GM03348 (cell line): ENCODE measurements at regions not wholly inside any gene's neighbourhood (a gene's known extent, or its start where the extent isn't known, plus 50 kb on each side); places are given as distances from the start of the nearest gene placed in this dataset.
"Not testable (repeated sequence)": the region's sequence is repeated elsewhere in the genome, so short reads cannot be mapped to it uniquely, and the experiment has no call there.

Experiments used
- DNase-seq: peaks from one replicate; pipeline ENCODE4 v3.0.0; 2012; ENCODE audit warnings: low spot score

DNA sequence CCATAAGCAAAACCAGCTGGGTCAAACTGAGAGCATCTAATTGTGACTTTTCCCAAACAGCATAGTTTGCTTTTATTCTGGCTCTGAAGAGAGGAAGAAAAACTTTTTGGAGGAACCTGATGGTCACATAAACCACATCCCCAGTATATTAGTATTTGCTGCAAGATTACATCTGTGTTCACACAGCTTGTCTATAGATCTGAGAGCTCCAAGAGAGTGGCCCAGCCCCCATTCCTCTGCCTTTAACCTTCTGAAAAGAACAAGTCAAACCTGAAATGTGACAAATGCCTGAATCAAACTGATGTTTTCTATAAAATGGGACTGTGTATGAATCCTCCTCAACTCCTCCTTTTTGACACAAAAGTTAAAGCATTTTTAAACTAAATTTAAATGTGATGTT lies 435.2 kb downstream of the ZNF479 start:
- DNase-seq: not testable (repeated sequence)

DNA sequence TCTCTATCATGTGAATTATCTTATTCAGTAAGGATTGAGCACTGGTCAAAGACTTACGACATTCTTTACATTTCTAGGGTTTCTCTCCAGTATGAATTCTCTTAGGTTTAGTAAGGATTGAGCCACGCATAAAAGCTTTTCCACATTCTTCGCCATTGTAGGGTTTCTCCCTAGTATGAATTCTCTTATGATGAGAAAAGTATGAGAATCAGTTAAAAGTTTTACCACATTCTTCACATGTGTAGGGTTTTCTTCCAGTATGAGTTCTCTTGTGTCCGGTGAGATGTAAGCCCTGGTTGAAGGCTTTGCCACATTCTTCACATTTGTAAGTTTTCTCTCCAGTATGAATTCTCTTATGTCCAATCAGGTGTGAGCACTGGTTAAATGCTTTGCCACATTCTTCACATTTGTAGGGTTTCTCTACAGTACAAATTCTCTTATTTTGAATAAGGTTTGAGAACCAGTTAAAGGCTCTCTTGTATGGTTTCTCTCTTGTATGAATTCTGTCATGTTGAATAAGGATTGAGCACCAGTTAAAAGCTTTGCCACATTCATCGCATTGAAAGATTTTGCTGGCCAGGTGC lies 445.9 kb downstream of the ZNF479 start:
- no peak for DNase-seq

DNA sequence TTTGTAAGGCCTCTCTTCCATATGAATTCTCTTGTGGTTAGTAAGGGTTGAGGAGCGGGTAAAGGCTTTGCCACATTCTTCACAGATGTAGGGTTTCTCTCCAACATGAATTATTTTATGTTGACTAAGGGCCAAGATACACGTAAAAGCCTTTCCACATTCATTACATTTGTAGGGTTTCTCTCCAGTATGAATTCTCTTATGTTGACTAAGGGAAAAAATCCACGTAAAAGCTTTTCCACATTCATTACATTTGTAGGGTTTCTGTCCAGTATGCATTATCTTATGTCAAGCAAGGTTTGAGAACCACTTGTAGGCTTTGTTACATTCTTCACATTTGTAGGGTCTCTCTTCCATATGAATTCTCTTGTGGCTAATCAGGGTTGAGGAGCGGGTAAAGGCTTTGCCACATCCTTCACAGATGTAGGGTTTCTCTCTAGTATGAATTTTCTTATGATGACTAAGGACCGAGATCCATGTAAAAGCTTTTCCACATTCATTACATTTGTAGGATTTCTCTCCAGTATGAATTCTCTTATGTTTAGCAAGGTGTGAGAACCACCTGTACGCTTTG lies 493.0 kb downstream of the ZNF479 start:
- no peak for DNase-seq

DNA sequence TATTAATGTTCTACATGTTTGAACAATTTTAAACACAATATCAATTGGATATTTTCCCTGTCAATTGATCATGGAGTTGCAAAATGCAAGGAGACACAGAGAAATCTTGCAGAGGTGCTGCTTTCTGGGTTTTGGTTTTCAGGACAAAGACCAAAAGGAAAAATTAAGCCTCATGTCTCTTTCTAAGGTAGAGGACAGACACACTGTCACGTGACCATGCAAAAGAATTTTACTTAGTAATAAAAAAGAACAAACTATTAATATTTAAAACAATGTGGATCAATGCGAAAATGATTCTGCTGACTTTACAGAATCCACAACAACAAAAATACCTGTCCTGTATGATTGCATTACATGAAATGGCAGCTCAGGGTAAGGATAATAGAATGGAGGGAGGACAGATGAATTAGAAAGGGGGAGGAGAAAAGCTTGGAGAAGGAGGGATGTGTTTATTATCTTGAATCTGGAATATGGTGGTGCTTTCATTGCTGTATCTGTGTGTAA lies 493.7 kb upstream of the NUPR2 start:
- no peak for DNase-seq

DNA sequence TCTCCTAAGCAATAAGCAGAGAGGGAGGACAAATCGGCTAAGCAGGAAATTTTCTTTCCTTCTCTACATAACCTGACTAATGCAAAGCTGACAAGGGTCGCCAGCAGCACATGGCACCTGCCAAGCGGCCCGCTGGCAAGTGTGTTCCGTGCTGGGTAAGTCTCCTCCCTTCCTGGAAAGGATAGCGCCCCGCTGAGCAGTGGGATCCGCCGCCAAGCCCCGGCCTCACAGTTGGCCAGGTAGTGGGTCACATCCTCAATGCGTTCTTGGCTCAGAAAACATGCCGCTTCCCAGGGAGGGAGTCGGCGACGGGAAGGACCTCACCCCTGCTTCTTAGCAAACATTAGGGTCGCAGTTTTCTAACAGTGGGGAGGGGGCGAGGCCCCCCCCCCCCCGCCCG lies 488.9 kb upstream of the NUPR2 start:
- DNase-seq: peak; percentile 20

DNA sequence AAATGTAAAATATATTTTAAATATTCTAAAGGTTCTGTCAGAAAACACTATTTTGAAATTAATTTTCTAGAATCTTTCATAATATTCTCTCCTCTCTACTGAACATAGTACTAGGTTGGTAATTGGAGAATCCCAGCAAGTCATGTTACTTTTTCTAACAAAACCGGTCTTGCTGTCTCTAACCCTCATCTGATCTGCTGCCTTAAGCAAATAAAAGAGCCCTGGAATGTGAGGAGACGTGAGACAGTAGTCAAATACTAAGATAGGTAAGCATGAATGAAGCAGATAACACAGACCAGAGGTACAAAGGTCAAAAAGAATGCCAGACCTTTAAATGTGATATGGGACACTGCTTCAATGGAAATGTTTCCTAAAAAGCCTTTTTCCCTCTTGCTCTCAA lies 462.4 kb upstream of the NUPR2 start:
- DNase-seq: no peak

DNA sequence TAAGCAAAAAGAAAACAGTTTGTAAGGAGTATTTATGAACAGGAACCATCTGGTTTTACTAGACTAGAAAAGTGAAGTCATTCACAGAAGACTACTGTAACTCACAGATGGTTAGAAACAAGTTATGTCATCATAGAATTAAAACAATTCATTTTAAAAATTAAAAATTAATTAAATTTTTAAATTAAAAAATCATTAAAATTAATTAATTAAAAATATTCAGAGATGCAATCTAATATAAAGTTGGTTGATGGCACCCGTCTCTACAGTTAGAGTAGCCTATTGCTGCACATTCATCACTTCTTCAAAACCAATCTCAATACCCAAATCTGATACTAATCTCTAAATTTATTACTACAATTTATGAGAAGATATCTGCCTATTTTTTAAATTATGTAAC lies 454.8 kb upstream of the NUPR2 start:
- no peak for DNase-seq

DNA sequence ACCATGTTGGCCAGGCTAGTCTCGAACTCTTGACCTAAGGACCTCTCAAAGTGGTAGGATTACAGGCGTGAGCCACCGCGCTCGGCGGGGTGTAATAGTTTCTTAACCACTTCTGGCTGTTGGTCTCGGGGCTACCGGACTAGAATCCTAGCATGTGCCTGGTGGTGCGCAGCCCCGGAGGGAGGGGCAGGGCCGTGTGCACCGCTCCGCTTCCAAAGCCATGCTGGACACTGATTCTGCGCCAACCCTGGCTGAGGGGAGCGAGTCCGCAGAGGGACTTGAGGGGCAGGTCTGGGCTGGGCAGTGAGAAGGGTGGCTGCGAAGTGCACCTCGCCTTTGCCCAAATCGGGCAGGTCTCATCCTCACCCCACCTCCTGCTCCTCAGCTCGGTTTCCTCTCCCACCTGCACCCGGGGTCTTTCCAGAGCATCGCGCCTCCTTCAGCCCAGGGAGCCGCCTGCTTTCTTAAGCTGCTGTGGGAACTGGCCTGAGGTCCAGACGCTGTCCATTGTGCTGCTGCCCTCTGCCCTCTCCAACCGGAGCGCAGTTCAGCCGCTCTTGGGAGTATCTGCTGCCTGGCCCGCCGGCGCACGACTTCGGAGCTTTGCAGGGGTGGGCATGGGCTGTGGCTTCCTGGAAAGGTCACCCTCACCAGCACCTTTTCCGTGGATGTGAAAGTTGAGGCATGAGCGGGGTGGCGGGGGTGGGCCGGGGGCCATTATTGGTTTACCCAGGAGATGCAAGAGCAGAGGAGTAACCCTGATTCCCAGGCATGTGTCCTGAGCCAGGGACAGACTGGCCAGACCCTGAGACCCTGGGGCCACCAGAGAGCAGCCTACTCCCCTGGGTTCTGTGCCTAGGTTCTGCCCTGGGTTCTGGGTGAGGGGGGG lies 422.6 kb upstream of the NUPR2 start:
- DNase-seq: no peak

DNA sequence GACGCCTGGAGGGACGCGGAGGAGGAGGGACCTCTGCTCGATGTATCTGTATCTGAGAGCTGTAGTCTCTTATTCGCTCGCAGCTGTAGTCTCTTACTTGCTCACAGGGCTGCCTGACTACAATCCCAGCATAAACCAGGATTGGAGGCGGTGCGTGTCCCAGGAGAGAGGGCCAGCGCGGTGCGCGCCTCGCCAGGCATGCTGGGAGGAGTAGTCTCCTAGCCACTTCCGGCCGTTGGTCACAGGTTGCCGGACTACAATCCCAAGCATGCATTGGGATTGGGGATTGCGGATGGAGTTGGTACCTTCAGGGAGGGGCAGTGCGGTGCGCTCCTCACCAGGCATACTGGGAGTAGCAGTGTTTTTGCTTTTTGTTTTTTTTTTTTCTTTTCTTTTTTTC lies 421.7 kb upstream of the NUPR2 start:
- DNase-seq: no peak

DNA sequence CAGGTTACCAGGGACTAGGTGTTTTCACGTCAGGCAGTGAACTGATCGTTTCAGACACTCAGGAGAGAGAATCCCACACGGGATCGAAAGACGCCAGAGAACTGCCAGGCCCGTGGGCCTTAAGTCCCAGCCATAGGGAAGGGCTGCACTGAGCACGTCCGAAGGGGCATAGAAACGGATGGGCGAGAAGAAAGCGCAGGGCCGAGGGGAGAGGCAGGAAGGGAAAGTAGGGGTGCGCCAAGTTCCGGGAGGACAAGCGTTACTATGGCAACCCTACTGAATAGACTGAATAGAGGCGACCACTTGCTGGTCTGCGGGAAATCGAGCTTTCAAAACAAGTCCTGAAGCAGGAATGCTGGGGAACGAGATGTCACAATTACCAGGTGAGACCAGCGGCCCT lies 421.3 kb upstream of the NUPR2 start:
- no peak for DNase-seq

DNA sequence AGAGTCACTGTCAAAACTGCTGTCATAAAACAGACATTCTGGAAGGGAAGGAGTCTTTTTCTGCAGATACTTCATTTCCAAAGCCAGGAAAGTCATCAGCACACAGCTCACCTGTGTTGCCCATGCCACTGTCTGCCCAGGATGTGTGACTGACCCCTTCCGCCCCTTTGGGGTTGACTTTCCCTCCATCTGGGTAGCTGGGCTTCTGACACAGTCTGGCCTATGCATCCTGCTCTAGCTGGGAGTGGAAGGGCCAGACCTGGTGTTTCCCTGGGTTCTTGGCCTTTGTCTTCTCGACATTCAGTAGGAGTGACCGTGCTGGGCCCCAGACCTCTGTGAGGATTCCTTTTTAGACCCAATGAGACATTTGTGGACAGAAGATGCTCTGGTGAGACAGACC lies 378.9 kb upstream of the NUPR2 start:
- no peak for DNase-seq

DNA sequence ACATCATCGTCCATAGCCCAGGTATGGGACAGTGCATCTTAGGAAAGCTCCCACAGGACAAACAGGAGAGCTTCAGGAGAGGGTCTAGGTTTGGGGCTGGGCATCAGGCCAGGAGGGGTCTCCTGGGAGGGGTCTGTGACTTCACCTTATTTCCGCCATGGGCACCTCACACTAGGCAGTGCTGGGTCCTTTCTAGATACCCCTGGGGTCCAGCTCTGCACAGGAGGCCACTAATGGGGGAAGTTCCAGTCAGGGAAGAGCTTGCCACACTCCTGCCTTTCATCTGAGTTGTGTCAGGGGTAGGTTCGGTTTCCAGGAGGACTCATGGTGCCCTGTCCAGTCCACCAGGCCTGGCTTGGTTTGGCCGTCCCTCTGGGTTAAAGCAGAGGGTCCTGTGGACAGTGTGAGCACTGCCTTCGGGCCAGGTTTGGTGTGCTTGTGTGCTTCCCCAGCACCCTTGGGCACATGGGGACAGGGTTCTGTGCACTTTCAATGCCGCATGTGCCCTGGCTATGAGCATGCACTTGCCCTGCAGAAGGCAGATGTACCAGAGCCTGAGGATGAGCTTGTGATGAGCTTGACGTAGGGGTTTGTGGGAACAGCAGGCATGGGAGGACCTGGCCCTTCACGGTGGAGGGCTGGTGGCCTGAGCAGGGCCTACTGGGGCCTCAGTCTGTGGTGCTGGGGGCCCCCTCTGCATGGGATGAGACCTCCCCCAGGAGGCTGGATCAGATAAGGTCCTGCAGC lies 377.7 kb upstream of the NUPR2 start:
- no peak for DNase-seq

DNA sequence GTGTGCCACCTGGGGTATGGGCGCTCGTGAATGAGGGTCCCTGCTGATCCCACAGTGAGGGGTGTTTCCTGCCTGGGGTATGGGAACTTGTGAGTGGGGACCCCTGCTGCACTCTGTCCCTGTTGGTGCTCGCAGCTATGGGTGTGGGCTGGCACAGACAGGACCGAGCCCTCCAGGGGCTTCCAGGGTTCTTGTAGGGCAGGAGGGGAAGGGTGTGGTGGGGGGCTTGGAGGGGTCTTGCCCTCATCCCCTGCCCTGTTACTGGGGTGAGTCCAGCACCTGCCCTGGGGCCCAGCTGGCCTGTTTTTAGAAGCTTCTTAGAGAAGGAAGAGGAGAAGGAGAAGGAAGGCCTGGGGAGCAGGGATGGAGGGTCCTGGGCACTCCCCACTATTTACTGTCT lies 377.0 kb upstream of the NUPR2 start:
- DNase-seq: no peak

DNA sequence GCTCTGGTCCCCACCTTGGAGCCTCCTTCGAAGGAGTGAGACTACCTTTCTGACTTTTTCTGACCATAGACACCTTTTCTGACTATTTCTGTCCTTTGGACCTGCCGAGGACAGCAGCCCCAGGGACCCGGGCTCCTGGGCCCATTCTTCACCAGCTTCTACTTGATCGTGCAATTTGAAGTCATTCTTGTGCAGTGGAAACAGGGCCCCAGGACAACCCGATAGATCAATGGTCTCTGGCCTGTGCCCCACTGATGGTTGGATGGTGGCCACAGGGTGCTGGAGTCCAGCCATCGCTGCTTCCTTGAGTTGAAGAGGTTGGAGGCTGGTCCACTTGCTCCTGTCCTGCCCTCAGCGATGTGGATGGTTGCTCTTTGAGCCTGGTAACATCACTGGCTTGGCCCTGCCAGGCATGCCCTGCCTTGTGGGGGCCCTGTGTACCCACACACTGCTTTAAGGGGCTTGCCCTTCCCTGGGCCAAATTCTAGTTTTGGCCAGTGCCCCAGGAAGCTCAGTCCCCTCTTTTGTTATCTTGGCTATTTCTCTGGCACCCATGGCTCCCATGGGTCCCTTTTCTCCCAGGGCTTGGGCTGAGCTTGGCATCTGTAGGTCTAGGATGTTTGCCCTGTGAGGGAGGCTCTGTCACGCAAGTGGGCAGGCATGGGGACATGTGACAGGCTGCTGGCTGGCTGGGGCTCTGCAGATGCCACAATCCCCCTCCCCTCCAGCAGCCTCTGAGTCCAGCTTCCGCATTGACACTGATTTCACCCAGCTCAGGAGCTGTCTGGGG lies 375.6 kb upstream of the NUPR2 start:
- no peak for DNase-seq

DNA sequence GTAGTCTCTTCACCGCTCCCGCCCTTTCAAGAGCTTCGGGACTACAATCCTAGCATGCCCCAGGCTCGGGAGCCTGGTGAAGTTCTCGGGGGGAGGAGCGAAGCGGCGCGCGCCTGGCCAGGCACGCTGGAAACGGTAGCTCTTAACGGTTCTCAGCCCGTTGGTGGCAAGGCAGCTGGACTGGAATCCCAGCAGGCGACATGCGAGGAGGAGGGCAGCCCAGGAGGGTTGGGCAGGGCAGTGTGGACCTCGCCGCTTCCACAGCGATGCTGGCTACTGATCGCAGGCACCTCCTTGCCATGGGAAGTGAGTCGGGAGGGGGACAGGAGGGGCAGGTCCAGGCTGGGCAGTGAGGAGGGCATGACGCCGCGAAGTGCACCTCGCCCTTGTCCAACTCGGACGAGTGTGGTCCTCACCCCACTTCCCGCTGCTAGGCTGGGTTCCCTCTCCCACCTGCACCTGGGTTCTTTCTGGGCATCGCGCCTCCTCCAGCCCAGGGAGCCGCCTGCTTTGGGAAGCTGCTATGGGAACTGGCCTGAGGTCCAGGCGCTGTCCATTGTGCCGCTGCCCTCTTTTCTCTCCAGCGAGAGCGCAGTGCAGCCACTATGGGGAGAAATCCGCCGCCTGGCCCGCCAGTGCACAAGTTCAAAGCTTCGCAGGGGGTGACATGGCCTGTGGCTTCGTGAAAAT lies 367.8 kb upstream of the NUPR2 start:
- no peak for DNase-seq

DNA sequence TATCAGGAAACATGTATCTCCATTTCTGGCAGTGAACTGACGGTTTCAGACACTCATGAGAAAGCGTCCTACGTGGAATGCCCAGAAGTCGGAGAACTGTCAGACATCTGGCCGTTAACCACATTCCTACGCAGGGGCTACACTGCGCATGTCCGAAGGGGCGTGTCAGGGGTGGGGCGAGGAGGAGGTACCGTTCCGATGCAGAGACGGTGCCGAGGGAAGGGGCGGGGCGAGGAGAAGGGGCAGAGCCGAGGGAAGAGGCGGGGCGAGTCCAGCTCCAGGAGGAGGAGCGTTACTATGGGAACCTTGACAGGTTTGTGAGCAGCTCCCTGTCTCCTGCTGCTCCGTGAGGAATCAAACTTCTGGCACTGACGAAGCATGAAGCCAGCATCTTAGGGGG lies 366.9 kb upstream of the NUPR2 start:
- DNase-seq: no peak

DNA sequence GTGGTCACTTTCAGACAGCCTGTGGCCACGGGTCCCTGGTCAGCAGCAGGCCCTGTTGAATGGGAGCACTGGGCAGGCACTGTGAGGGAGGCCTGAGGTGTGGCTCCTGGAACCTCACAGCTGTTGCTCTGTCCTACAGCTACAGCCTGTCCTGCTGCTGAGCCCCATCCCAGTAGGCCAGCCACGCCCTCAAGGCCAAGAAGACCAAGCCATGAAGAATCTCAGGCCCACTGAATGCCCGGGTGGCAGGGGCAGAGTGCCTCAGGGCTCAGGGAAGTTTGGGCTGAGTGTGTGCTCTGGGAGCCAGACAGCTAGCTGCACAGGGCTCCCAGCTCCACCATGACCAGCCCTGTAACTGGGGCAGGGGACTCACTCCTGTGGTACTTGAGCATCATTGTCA lies 363.5 kb upstream of the NUPR2 start:
- DNase-seq: no peak

DNA sequence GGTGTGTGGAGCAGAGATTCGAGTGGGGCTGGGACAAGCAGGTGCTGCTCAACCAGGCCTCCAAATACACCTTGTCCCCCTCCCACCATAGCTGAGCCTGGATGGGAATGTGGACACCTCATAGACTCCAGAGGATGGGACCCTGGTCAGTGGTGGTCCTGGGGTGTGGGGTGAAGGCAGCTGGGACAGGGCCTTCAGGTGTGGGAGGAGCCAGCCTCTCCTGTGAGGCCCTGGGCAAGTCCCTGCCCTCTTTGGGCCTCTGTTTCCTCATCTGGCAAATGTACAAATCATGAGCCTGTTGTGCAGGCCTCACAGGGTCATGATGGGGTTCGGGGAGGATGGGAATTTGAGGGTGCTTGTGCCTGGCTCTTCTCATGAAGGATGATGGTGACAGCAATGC lies 362.9 kb upstream of the NUPR2 start:
- no peak for DNase-seq

DNA sequence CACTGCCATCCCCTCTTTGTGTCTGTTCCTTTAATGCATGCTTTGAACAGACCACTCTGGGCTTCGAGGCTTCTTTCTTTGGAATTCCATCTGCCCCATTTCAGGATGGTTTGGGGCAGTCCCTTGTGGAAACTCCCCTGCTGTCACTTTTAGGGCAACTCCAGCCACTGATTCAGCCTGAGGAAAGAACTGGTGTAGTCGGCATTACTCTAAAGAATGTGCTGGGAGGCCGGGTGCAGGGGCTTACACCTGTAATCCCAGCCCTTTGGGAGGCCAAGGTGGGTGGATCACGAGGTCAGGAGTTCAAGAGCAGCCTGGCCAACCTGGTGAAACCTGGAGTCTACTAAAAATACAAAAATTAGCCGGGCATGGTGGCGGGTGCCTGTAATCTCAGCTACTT lies 358.1 kb upstream of the NUPR2 start:
- no peak for DNase-seq

DNA sequence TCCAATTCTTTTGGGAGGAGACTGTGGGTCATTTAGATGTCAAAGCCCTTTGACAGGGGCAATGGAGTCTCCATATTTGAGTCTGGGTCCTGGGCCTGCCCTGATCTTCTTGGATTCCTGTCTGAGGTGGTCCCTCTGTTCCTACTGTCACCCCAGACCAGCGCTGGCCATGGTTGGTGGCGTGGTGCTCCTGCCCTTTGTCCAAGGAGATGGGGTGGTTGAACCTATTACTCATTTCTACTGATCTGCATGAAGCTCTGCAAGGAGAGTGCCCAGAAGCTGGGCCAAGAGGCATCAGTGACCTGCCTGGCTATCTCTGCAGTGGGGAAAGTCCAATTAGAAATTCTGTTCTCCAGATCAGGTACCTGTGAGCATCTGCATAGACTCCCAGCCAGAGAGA lies 355.6 kb upstream of the NUPR2 start:
- DNase-seq: no peak
